ENCODE measurements at regions not wholly inside any gene's neighbourhood (a gene's known extent, or its start where the extent isn't known, plus 50 kb on each side); places are given as distances from the start of the nearest gene placed in this dataset.

DNA sequence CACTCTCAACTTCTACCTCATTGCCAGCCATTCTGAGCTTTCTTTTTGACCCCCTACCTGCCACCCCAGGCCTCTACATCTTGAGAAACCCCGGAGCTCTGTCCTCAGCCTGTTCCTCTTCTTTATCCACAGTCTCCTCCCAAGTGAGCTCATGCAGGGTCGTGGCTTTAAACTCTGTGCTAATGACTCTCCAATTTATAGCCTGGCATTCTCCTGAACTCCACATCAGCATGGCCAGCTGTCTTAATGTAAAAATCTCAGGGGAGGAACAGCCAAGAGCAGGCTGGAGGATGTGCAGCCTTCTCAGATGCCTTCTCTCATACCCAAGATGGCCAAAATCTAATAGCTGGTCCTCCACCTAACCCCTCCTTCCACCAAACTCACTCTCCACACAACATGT, 84.2 kb downstream of the CCDC185 start:
- H3K4me3 ChIP-seq: no peak overlapping the region
- H3K9me3 ChIP-seq: no peaks in the 10 kb centered on the region
- WGBS, 3 donors: 25 to 52% (median 26%) methylated on average over 2 of the region's 2 CpGs
- DNase-seq (no peak), ATAC-seq (no peak)
- peaks cover 0 to 17% (median 5%) of the 10 kb centered on the region in 3 donors for H3K27me3 ChIP-seq (ENCODE audit: insufficient read depth in 3 of 3, low read length in 2 of 3)
- no peak overlapping the region for H3K27ac ChIP-seq
- H3K4me1 ChIP-seq: no peaks in the 10 kb centered on the region
- TF ChIP-seq, protein P1, sequence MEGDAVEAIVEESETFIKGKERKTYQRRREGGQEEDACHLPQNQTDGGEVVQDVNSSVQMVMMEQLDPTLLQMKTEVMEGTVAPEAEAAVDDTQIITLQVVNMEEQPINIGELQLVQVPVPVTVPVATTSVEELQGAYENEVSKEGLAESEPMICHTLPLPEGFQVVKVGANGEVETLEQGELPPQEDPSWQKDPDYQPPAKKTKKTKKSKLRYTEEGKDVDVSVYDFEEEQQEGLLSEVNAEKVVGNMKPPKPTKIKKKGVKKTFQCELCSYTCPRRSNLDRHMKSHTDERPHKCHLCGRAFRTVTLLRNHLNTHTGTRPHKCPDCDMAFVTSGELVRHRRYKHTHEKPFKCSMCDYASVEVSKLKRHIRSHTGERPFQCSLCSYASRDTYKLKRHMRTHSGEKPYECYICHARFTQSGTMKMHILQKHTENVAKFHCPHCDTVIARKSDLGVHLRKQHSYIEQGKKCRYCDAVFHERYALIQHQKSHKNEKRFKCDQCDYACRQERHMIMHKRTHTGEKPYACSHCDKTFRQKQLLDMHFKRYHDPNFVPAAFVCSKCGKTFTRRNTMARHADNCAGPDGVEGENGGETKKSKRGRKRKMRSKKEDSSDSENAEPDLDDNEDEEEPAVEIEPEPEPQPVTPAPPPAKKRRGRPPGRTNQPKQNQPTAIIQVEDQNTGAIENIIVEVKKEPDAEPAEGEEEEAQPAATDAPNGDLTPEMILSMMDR (IDR thresholded peaks at IDR 0.05): no peak
- no peaks in the 10 kb centered on the region for H3K36me3 ChIP-seq (ENCODE audit: insufficient read depth in 1 of 2, low read depth in 1 of 2)
- intact Hi-C loops (cut with DNase I): no loop called here

DNA sequence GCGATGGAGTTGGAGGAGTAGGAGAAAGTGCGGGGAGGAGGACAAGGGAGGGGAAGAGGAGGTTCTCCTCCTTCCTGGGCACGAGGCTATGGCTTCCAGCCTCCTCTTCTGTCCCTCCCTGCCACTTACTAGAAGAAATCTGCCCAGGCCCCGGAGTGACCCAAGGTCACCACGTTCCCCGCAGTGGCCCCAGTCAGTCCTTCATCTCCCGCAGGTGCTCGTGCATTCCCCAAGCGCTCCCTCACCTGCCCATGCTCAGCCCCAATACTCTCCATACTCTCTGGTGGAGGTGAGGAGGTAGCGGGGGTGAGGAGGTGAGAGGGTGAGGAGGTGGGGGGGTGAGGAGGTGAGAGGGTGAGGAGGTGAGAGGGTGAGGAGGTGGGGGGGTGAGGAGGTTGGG, 85.4 kb downstream of the CCDC185 start:
- TF ChIP-seq, protein P1 (IDR thresholded peaks at IDR 0.05): no peak
- H3K4me3 ChIP-seq: no peak overlapping the region
- peaks cover 0 to 24% (median 5%) of the 10 kb centered on the region in 3 donors for H3K27me3 ChIP-seq (ENCODE audit: insufficient read depth in 3 of 3, low read length in 2 of 3)
- no peaks in the 10 kb centered on the region for H3K4me1 ChIP-seq
- H3K9me3 ChIP-seq: no peaks in the 10 kb centered on the region
- ATAC-seq: no peak
- no peak for DNase-seq
- WGBS, 3 donors: 84 to 91% (median 87%) methylated on average over 9 to 10 of the region's 10 CpGs
- no peaks in the 10 kb centered on the region for H3K36me3 ChIP-seq (ENCODE audit: insufficient read depth in 1 of 2, low read depth in 1 of 2)
- H3K27ac ChIP-seq: no peak overlapping the region
- intact Hi-C loops (cut with DNase I): no loop called here

DNA sequence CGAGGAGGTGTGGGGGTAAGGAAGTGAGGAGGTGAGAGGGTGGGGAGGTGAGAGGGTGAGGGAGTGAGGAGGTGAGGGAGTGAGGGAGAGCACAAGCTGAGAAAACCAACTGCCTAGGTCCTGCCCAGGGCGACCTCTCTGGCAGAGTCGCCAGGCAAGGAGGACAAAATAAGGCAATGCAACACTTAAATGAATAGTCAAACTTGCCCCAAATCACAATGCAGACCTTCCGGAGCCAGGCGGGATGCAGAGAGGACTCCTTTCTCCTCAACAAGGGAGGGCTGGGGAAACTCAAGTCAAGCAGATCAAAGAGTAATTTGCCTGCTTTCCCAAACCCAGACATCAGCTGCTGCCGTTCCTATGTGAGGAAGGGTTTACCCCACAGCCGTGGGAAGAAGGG, 86.0 kb downstream of the CCDC185 start:
- TF ChIP-seq, protein P1 (IDR thresholded peaks at IDR 0.05): no peak
- 18 to 23% (median 21%) methylated on average over 7 of the region's 7 CpGs for WGBS, 3 donors

DNA sequence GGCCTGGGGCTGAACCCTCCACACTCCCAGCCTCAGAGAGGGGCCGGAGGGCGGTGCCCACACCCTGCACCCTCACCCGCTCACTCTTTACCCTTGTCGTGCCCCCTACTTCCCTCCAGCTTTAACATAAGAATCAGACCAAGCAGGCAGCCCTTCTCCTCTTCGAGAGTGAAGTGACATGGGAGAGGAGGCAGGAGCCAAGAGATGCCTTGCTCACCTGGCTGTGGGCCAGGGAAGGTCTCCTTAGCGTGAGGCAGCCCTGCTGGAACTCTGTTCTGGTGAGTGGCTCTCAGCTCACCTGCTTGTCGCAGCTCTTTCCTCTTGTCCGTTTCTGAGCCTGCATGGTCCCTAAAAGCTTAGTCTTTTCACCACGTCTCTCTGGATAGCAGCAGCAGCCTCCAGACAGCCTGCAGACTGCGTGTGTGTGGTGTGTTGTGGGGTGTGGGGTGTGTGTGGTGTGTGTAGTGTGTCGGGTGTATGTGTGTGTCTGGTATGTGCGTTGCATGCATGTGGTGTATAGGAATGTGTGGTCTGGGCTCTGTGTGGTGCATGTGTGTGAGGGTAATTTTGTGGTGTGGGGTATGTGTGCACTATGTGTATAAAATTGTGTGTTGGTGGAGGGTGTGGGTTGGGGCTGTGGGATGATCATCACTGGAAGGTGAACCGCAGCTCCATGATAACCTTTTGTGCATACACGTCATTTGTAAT, 86.7 kb downstream of the CCDC185 start:
- 40 to 45% (median 41%) methylated on average over 14 of the region's 14 CpGs for WGBS, 3 donors
- no peak for ATAC-seq
- no peak overlapping the region for H3K27ac ChIP-seq
- H3K9me3 ChIP-seq: no peaks in the 10 kb centered on the region
- H3K36me3 ChIP-seq (ENCODE audit: insufficient read depth in 1 of 2, low read depth in 1 of 2): no peaks in the 10 kb centered on the region
- no peaks in the 10 kb centered on the region for H3K4me1 ChIP-seq
- intact Hi-C loops (cut with DNase I): no loop called here
- TF ChIP-seq, protein P1 (IDR thresholded peaks at IDR 0.05): no peak
- H3K4me3 ChIP-seq: no peak overlapping the region
- peaks cover 0 to 27% (median 5%) of the 10 kb centered on the region in 3 donors for H3K27me3 ChIP-seq (ENCODE audit: insufficient read depth in 3 of 3, low read length in 2 of 3)
- DNase-seq: no peak

More for the DNA sequence above, 86.0 kb downstream of the CCDC185 start:
- Histone ChIP-seq H3K4me1 (no peaks in the 10 kb centered on the region), H3K27me3 (ENCODE audit: insufficient read depth in 3 of 3, low read length in 2 of 3) (peaks cover 0 to 27% (median 5%) of the 10 kb centered on the region in 3 donors), H3K36me3 (ENCODE audit: insufficient read depth in 1 of 2, low read depth in 1 of 2) (no peaks in the 10 kb centered on the region), H3K9me3 (no peaks in the 10 kb centered on the region), H3K4me3 (no peak overlapping the region), H3K27ac (no peak overlapping the region)
- intact Hi-C loops (cut with DNase I): no loop called here
- ATAC-seq: no peak
- no peak for DNase-seq

DNA sequence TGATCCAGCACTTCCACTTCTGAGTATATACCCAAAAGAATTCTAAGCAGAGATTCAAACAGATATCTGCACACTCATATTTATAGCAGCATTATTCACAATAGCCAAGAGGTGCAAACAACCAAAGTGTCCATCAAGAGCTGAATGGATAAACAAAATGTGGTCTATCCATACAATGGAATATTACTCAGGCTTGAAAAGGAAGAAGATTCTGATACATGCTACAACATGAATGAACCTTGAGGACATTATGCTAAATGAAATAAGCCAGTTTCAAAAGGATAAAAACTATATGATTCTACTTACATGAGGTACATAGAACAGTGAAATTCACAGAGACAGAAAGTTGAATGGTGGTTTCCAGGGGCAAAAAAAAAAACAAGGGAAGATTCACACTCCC, 88.9 kb downstream of the CCDC185 start:
- Histone ChIP-seq H3K36me3 (ENCODE audit: insufficient read depth in 1 of 2, low read depth in 1 of 2) (no peaks in the 10 kb centered on the region), H3K27me3 (ENCODE audit: insufficient read depth in 3 of 3, low read length in 2 of 3) (peaks cover 0 to 27% (median 3%) of the 10 kb centered on the region in 3 donors), H3K4me3 (no peak overlapping the region), H3K4me1 (no peaks in the 10 kb centered on the region), H3K27ac (no peak overlapping the region), H3K9me3 (no peaks in the 10 kb centered on the region)
- TF ChIP-seq, protein P1 (IDR thresholded peaks at IDR 0.05): no peak
- intact Hi-C loops (cut with DNase I): no loop called here
- no peak for DNase-seq
- no peak for ATAC-seq

Measured in psoas muscle (tissue), 7 donors.